Gastroesophageal sphincter (tissue), 4 donors: ENCODE measurements at regions not wholly inside any gene's neighbourhood (a gene's known extent, or its start where the extent isn't known, plus 50 kb on each side); places are given as distances from the start of the nearest gene placed in this dataset.

Experiments
- ATAC-seq: fragments of 150-250 bp; one replicate; pipeline ENCODE4 v1.9.1; 2016; ENCODE audit warnings: mild to moderate bottlenecking, moderate library complexity
- H3K27ac ChIP-seq, 4 donors: fragments of 200-600 bp; sonication (generic) in 3 of 4; 1 replicate in 3 of 4; 2 replicates in 1 of 4; pipeline ENCODE4 v1.5.1; 2016 to 2019
- H3K27me3 ChIP-seq: fragments of 200-600 bp; sonication (generic); one replicate; pipeline ENCODE4 v1.5.1; 2019
- H3K36me3 ChIP-seq, 2 donors: fragments of 200-600 bp; sonication (generic); one replicate each; pipeline ENCODE4 v1.5.1; 2019; ENCODE audit warnings: control low read depth in 1 of 2
- H3K4me1 ChIP-seq, 3 donors: fragments of 200-600 bp; sonication (generic); 1 replicate in 2 of 3; 2 replicates in 1 of 3; pipeline ENCODE4 v1.5.1; 2016 to 2019; ENCODE audit warnings: control low read depth in 2 of 3
- H3K4me3 ChIP-seq, 2 donors: fragments of 200-600 bp; sonication (generic); one replicate each; pipeline ENCODE4 v1.5.1; 2019; ENCODE audit warnings: mild to moderate bottlenecking in 1 of 2, moderate library complexity in 1 of 2
- H3K9me3 ChIP-seq, 3 donors: fragments of 200-600 bp; sonication (generic); one replicate each; pipeline ENCODE4 v1.5.1; 2017 to 2019; ENCODE audit warnings: control low read depth in 2 of 3
- CTCF ChIP-seq, 4 experiments: fragments of 200-600 bp in 2 of 4; fragments of 450-650 bp in 2 of 4; sonication (generic) in 1 of 4; IDR thresholded peaks; one replicate each; pipeline ENCODE4 v1.5.1; 2017 to 2019; ENCODE audit warnings: antibody characterized with exemption in 4 of 4, mild to moderate bottlenecking in 2 of 4, moderate library complexity in 2 of 4
- EP300 ChIP-seq: sonication (generic); formaldehyde crosslinking; IDR thresholded peaks from one replicate; pipeline ENCODE4 v1.6.1; 2017; ENCODE audit warnings: antibody characterized with exemption, mild to moderate bottlenecking
- POLR2A ChIP-seq, 2 donors: fragments of 450-650 bp; IDR thresholded peaks; one replicate each; pipeline ENCODE4 v1.6.1; 2017; ENCODE audit warnings: antibody characterized with exemption in 2 of 2, mild to moderate bottlenecking in 2 of 2, moderate library complexity in 1 of 2
- POLR2AphosphoS5 ChIP-seq: sonication (generic); formaldehyde crosslinking; IDR thresholded peaks from one replicate; pipeline ENCODE4 v1.6.1; 2017; ENCODE audit warnings: antibody characterized with exemption
- WGBS, 2 donors: methylation state at CpG; one replicate each; pipeline ENCODE4 v1.1.5; 2018; ENCODE audit warnings: low coverage in 1 of 2; 5-methylcytosine and 5-hydroxymethylcytosine counted together

DNA sequence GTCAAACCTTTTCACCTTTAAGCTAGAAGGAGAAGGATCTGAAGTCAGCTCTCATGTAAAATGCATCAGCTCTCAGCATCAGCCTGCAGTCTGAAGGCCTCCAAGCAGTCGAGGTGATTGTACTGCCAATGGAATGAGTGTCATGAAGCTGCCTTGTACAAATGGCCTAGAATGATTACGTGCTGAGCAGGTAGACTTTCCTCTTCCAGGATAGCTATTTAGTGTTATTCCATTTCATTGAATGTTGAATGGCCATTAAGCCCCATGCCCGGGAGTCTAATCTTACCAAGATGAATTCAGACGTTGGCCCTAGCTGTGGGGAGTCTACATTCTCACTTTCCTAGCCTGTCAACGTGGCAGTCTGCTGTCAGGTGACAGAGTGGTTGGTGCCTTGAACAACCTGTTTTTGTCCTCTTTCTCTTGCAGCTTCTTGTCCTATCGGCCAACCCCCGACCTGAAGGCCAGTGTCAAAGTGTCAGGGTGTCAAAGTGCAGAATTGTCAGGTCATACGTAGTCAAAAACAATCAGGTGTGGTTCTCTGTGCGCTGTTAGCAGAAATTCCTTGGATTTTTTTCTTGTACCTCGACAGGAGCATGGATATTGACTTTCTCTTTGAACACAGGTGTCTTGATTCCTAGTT, 95.2 kb upstream of the TIAM2 start:
- WGBS, 2 donors: 78 to 90% methylated on average over 8 to 9 of the region's 10 CpGs
- H3K4me3 ChIP-seq: no peak overlapping the region
- H3K4me1 ChIP-seq: peaks cover 0 to 9% (median 0%) of the 10 kb centered on the region in 3 donors
- no peak overlapping the region for H3K27ac ChIP-seq
- H3K36me3 ChIP-seq: peaks cover 0 to 10% of the 10 kb centered on the region in 2 donors
- no peak for ATAC-seq
- TF ChIP-seq EP300 (no peak), CTCF (IDR thresholded peaks at IDR 0.05) (no peak), POLR2A (IDR thresholded peaks at IDR 0.05) (no peak), POLR2AphosphoS5 (no peak)
- no peaks in the 10 kb centered on the region for H3K27me3 ChIP-seq
- H3K9me3 ChIP-seq: no peaks in the 10 kb centered on the region

GRCh38 chr6:154901876-154902552, 93.1 kb upstream of the TIAM2 start:
- 62 to 74% methylated on average over 3 to 8 of the region's 9 CpGs for WGBS, 2 donors
- Histone ChIP-seq H3K4me1 (no peaks in the 10 kb centered on the region), H3K27ac (no peak overlapping the region), H3K4me3 (no peak overlapping the region), H3K9me3 (no peaks in the 10 kb centered on the region), H3K27me3 (no peaks in the 10 kb centered on the region), H3K36me3 (peaks cover 0 to 10% of the 10 kb centered on the region in 2 donors)
- TF ChIP-seq EP300 (no peak), CTCF (IDR thresholded peaks at IDR 0.05) (no peak), POLR2A (IDR thresholded peaks at IDR 0.05) (no peak), POLR2AphosphoS5 (no peak)
- no peak for ATAC-seq

- no peak for ATAC-seq
- WGBS, 2 donors: 39% methylated on average over 3 of the region's 3 CpGs; no CpG with 5 or more reads in 1 of the 2 donors
- Histone ChIP-seq H3K4me3 (no peak overlapping the region), H3K36me3 (peaks cover 0 to 31% of the 10 kb centered on the region in 2 donors), H3K27ac (no peak overlapping the region), H3K9me3 (no peaks in the 10 kb centered on the region), H3K27me3 (no peaks in the 10 kb centered on the region), H3K4me1 (no peaks in the 10 kb centered on the region)
- TF ChIP-seq POLR2A (IDR thresholded peaks at IDR 0.05) (no peak), EP300 (no peak), CTCF (IDR thresholded peaks at IDR 0.05) (no peak), POLR2AphosphoS5 (no peak)
These were observed 87.8 kb upstream of the TIAM2 start for GRCh38 chr6:154907291-154907690.

- ATAC-seq: no peak
- H3K27me3 ChIP-seq: no peaks in the 10 kb centered on the region
- no peaks in the 10 kb centered on the region for H3K4me1 ChIP-seq
- H3K4me3 ChIP-seq: no peak overlapping the region
- peaks cover 0 to 31% of the 10 kb centered on the region in 2 donors for H3K36me3 ChIP-seq
- no peak overlapping the region for H3K27ac ChIP-seq
- H3K9me3 ChIP-seq: no peaks in the 10 kb centered on the region
- TF ChIP-seq POLR2A (IDR thresholded peaks at IDR 0.05) (no peak), EP300 (no peak), CTCF (IDR thresholded peaks at IDR 0.05) (no peak), POLR2AphosphoS5 (no peak)
These were observed 86.4 kb upstream of the TIAM2 start for GRCh38 chr6:154908723-154909122.

GRCh38 chr6:154909311-154909710, 85.8 kb upstream of the TIAM2 start:
- H3K4me3 ChIP-seq: no peak overlapping the region
- TF ChIP-seq EP300 (no peak), CTCF (IDR thresholded peaks at IDR 0.05) (no peak), POLR2A (IDR thresholded peaks at IDR 0.05) (no peak), POLR2AphosphoS5 (no peak)
- no peak overlapping the region for H3K27ac ChIP-seq
- no peaks in the 10 kb centered on the region for H3K27me3 ChIP-seq
- 71 to 86% methylated on average over 1 of the region's 1 CpG for WGBS, 2 donors
- H3K9me3 ChIP-seq: no peaks in the 10 kb centered on the region
- peaks cover 0 to 31% of the 10 kb centered on the region in 2 donors for H3K36me3 ChIP-seq
- ATAC-seq: no peak
- H3K4me1 ChIP-seq: no peaks in the 10 kb centered on the region
